Neural crest cell (in vitro differentiated cells): ENCODE measurements at regions not wholly inside any gene's neighbourhood (a gene's known extent, or its start where the extent isn't known, plus 50 kb on each side); places are given as distances from the start of the nearest gene placed in this dataset.

Experiments
- DNase-seq: peaks from one replicate; pipeline ENCODE4 v3.0.0; 2021; ENCODE audit warnings: low read depth, mixed read lengths, low spot score
- H3K27ac Mint-ChIP-seq: one replicate; pipeline ENCODE4 v1.8.0; 2021; ENCODE audit warnings: mild to moderate bottlenecking, mixed read lengths; ENCODE audit not compliant: unreplicated experiment
- H3K27me3 Mint-ChIP-seq: 2 replicates; pipeline ENCODE4 v1.8.0; 2021; ENCODE audit warnings: low read depth, mild to moderate bottlenecking, mixed read lengths
- H3K36me3 Mint-ChIP-seq: 2 replicates; pipeline ENCODE4 v1.8.0; 2021; ENCODE audit warnings: low read depth, mild to moderate bottlenecking, mixed read lengths
- H3K4me1 Mint-ChIP-seq: 2 replicates; pipeline ENCODE4 v1.8.0; 2021; ENCODE audit warnings: mixed read lengths
- H3K4me3 Mint-ChIP-seq: one replicate; pipeline ENCODE4 v1.8.0; 2021; ENCODE audit warnings: mild to moderate bottlenecking, mixed read lengths
- H3K9me3 Mint-ChIP-seq: 2 replicates; pipeline ENCODE4 v1.8.0; 2021; ENCODE audit warnings: mixed read lengths
- TF ChIP-seq, protein P1 (sequence below): fragments of 200-600 bp; sonication (generic); conservative IDR thresholded peaks from 2 replicates; pipeline ENCODE4 v1.5.0; 2021; ENCODE audit warnings: antibody characterized with exemption, mild to moderate bottlenecking

GRCh38 chr12:105622220-105622619 lies 291.7 kb downstream of the C12orf75 start:
- Mint-ChIP-seq H3K9me3 (peaks cover 5% of the 10 kb centered on the region), H3K36me3 (peaks cover 2% of the 10 kb centered on the region), H3K27ac (no peak overlapping the region), H3K27me3 (no peaks in the 10 kb centered on the region), H3K4me3 (no peak overlapping the region), H3K4me1 (peaks cover 26% of the 10 kb centered on the region)
- no peak for DNase-seq
- TF ChIP-seq, protein P1, sequence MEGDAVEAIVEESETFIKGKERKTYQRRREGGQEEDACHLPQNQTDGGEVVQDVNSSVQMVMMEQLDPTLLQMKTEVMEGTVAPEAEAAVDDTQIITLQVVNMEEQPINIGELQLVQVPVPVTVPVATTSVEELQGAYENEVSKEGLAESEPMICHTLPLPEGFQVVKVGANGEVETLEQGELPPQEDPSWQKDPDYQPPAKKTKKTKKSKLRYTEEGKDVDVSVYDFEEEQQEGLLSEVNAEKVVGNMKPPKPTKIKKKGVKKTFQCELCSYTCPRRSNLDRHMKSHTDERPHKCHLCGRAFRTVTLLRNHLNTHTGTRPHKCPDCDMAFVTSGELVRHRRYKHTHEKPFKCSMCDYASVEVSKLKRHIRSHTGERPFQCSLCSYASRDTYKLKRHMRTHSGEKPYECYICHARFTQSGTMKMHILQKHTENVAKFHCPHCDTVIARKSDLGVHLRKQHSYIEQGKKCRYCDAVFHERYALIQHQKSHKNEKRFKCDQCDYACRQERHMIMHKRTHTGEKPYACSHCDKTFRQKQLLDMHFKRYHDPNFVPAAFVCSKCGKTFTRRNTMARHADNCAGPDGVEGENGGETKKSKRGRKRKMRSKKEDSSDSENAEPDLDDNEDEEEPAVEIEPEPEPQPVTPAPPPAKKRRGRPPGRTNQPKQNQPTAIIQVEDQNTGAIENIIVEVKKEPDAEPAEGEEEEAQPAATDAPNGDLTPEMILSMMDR = no peak

GRCh38 chr12:105622846-105623736 lies 292.6 kb downstream of the C12orf75 start:
- Mint-ChIP-seq H3K27ac (peak overlapping the region; percentile 70), H3K4me1 (peaks cover 28% of the 10 kb centered on the region), H3K9me3 (peaks cover 6% of the 10 kb centered on the region), H3K4me3 (no peak overlapping the region), H3K36me3 (peaks cover 3% of the 10 kb centered on the region), H3K27me3 (no peaks in the 10 kb centered on the region)
- DNase-seq = no peak
- TF ChIP-seq, protein P1 = no peak

DNA sequence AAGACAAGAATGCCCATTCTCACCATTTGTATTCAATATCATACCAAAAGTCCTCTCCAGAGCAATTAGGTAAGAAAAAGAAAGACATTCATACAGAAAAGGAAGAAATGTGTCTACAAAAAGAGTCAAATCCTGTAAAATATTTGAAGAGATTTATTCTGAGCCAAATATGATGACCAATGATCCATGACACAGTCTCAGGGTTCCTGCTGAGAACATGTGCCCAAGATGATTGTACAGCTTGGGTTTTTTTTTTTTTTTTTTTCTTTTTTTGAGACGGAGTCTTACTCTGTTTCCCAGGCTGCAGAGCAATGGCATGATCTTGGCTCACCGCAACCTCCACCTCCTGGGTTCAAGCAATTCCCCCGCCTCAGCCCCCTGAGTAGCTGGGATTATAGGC lies 296.2 kb downstream of the C12orf75 start:
- H3K9me3 Mint-ChIP-seq = peaks cover 5% of the 10 kb centered on the region

GRCh38 chr12:105637470-105637869 lies 307.0 kb downstream of the C12orf75 start:
- Mint-ChIP-seq H3K27ac (no peak overlapping the region), H3K27me3 (no peaks in the 10 kb centered on the region), H3K4me1 (peaks cover 27% of the 10 kb centered on the region), H3K4me3 (no peak overlapping the region), H3K36me3 (peaks cover 32% of the 10 kb centered on the region), H3K9me3 (peaks cover 24% of the 10 kb centered on the region)
- DNase-seq = no peak
- TF ChIP-seq, protein P1 = no peak

More for the DNA sequence above, 296.2 kb downstream of the C12orf75 start:
- Mint-ChIP-seq H3K4me1 (peaks cover 29% of the 10 kb centered on the region), H3K36me3 (peaks cover 6% of the 10 kb centered on the region), H3K27ac (no peak overlapping the region), H3K4me3 (no peak overlapping the region), H3K27me3 (no peaks in the 10 kb centered on the region)
- TF ChIP-seq, protein P1 = no peak
- no peak for DNase-seq

DNA sequence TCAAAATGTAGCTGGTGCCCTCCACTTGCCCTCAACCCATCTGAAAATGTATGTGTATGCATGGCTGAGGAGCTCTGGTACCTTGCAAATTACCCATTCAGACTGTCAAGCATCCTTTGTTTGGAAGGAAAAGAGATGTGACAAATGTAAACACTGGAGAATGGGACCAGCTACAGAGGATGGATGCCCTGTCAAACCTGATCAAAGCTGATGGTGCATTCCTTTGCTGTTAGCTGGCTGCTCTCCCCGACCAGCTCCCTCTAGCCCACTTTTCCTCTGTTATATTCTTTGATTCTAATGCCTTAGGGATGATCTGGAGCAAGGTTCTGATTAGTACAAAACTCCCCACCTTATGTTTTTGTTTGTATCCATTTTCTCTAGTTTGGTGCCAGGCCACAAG lies 310.3 kb downstream of the C12orf75 start:
- no peak overlapping the region for H3K4me3 Mint-ChIP-seq
- peaks cover 27% of the 10 kb centered on the region for H3K4me1 Mint-ChIP-seq
- no peak overlapping the region for H3K27ac Mint-ChIP-seq
- H3K36me3 Mint-ChIP-seq = peaks cover 25% of the 10 kb centered on the region
- TF ChIP-seq, protein P1 = no peak
- no peak for DNase-seq
- peaks cover 20% of the 10 kb centered on the region for H3K9me3 Mint-ChIP-seq
- H3K27me3 Mint-ChIP-seq = no peaks in the 10 kb centered on the region
